CD4-positive, alpha-beta T cell (primary cell): ENCODE measurements at regions not wholly inside any gene's neighbourhood (a gene's known extent, or its start where the extent isn't known, plus 50 kb on each side); places are given as distances from the start of the nearest gene placed in this dataset.

Source experiments
- ATAC-seq: fragments of 200-7000 bp; cut with Tn5 transposase; one replicate; pipeline ENCODE4 v1.10.0; 2022; ENCODE audit warnings: mild to moderate bottlenecking; ENCODE audit not compliant: poor library complexity
- CTCF ChIA-PET: fragments of 350-600 bp; sonication (Branson Sonifier 250); formaldehyde crosslinking; loops from one replicate; lab custom pipeline; 2021; ENCODE audit warnings: antibody characterized with exemption, inconsistent platforms; lab: Charles Lee
- POLR2A ChIA-PET: fragments of 350-600 bp; sonication (Branson Sonifier 250); formaldehyde crosslinking; loops from one replicate; lab custom pipeline; 2021; ENCODE audit warnings: antibody characterized with exemption, inconsistent platforms; lab: Charles Lee
- DNase-seq, 14 experiments: peaks; one replicate each; pipeline ENCODE4 v3.0.0-alpha.2; 2013 to 2020; ENCODE audit warnings: mixed read lengths in 2 of 14
- H3K27ac ChIP-seq, 2 donors: one replicate each; pipeline versions ENCODE4 v1.5.1 to v1.7.0; 2013; ENCODE audit warnings: low read length in 2 of 2, low read depth in 1 of 2, mild to moderate bottlenecking in 1 of 2
- H3K27me3 ChIP-seq, 2 experiments: 1 replicate in 1 of 2; 2 replicates in 1 of 2; pipeline versions ENCODE4 v1.6.1 to v1.7.0; 2013; ENCODE audit warnings: low read length in 2 of 2, control low read depth in 1 of 2, mild to moderate bottlenecking in 1 of 2, moderate library complexity in 1 of 2; ENCODE audit not compliant: insufficient read depth in 2 of 2, control insufficient read depth in 1 of 2
- H3K36me3 ChIP-seq: one replicate; pipeline ENCODE4 v1.6.1; 2013; ENCODE audit warnings: low read length, control low read depth; ENCODE audit not compliant: insufficient read depth
- H3K4me1 ChIP-seq: one replicate; pipeline ENCODE4 v1.6.1; 2013; ENCODE audit warnings: low read length, control low read depth; ENCODE audit not compliant: insufficient read depth
- H3K4me3 ChIP-seq: one replicate; pipeline ENCODE4 v1.5.1; 2013; ENCODE audit warnings: mild to moderate bottlenecking, low read length, moderate library complexity
- H3K9me3 ChIP-seq, 2 experiments: 1 replicate in 1 of 2; 2 replicates in 1 of 2; pipeline versions ENCODE4 v1.6.1 to v1.7.0; 2013; ENCODE audit warnings: low read length in 2 of 2, mild to moderate bottlenecking in 2 of 2, control low read depth in 1 of 2, moderate library complexity in 1 of 2; ENCODE audit not compliant: control insufficient read depth in 1 of 2, insufficient read depth in 1 of 2
- H3K27ac Mint-ChIP-seq: one replicate; pipeline ENCODE4 v1.8.0; 2020; ENCODE audit warnings: mixed read lengths
- H3K27me3 Mint-ChIP-seq: one replicate; pipeline ENCODE4 v1.8.0; 2021; ENCODE audit warnings: mixed read lengths
- H3K36me3 Mint-ChIP-seq: one replicate; pipeline ENCODE4 v1.8.0; 2021; ENCODE audit warnings: low read depth, mixed read lengths
- H3K4me1 Mint-ChIP-seq: one replicate; pipeline ENCODE4 v1.8.0; 2021; ENCODE audit warnings: low read depth, mixed read lengths
- H3K4me3 Mint-ChIP-seq: one replicate; pipeline ENCODE4 v1.8.0; 2020; ENCODE audit warnings: mild to moderate bottlenecking, mixed read lengths
- H3K9me3 Mint-ChIP-seq: one replicate; pipeline ENCODE4 v1.8.0; 2020; ENCODE audit warnings: mixed read lengths
- CTCF ChIP-seq: fragments of 200-600 bp; IDR thresholded peaks from one replicate; pipeline ENCODE4 v1.8.0; 2022; ENCODE audit warnings: antibody characterized with exemption, mild to moderate bottlenecking
- intact Hi-C, 2 experiments: fragments of 100-400 bp; cut with DNase I in 1 of 2; cut with micrococcal nuclease in 1 of 2; formaldehyde crosslinking; loops; one replicate each; pipeline versions ENCODE4 v1.15.1 to v1.9.0; 2023 to 2025; cut with DNase I, micrococcal nuclease

- H3K9me3 ChIP-seq = no peaks in the 10 kb centered on the region
- DNase-seq (peak in 1 of 14 experiments; percentile 38), ATAC-seq (no peak)
- H3K27ac ChIP-seq = no peak overlapping the region
- TF ChIP-seq CTCF = no peak
- no peaks in the 10 kb centered on the region for H3K27me3 ChIP-seq
- Mint-ChIP-seq H3K36me3 (no peaks in the 10 kb centered on the region), H3K9me3 (no peaks in the 10 kb centered on the region), H3K27me3 (no peaks in the 10 kb centered on the region), H3K4me1 (no peaks in the 10 kb centered on the region), H3K27ac (no peak overlapping the region), H3K4me3 (peak overlapping the region; percentile 32)
- ChIA-PET POLR2A (no interaction called here), CTCF (no interaction called here)
- no peak overlapping the region for H3K4me3 ChIP-seq
- H3K4me1 ChIP-seq = no peaks in the 10 kb centered on the region
- intact Hi-C loops = no loop called here
- no peaks in the 10 kb centered on the region for H3K36me3 ChIP-seq
Measured at GRCh38 chr4:132123870-132124623, 1025.0 kb upstream of the PCDH10 start.

DNA sequence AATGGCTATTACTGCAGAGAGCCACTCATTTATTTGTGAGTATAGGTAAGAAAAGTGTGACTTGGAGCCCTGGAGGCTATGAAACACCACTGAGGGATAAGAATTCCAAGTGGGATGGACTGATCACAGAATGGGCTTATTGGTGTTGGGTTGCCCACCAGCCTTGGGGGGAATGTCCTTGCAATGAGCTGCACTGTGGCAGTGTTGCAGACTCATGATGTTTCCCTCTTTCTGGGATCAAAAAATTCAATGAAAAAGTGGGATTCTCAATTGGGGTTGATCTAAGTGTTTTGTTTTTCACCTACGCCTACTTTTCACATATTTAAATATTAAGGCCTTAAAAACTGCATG lies 1024.5 kb upstream of the PCDH10 start:
- no peak for TF ChIP-seq CTCF
- intact Hi-C loops = no loop called here
- no peaks in the 10 kb centered on the region for H3K9me3 ChIP-seq
- DNase-seq (no peak), ATAC-seq (no peak)
- Mint-ChIP-seq H3K36me3 (no peaks in the 10 kb centered on the region), H3K27me3 (no peaks in the 10 kb centered on the region), H3K27ac (no peak overlapping the region), H3K9me3 (no peaks in the 10 kb centered on the region), H3K4me1 (no peaks in the 10 kb centered on the region), H3K4me3 (no peak overlapping the region)
- H3K27ac ChIP-seq = no peak overlapping the region
- H3K27me3 ChIP-seq = no peaks in the 10 kb centered on the region
- ChIA-PET POLR2A (no interaction called here), CTCF (no interaction called here)
- no peaks in the 10 kb centered on the region for H3K4me1 ChIP-seq
- H3K4me3 ChIP-seq = no peak overlapping the region
- H3K36me3 ChIP-seq = no peaks in the 10 kb centered on the region

DNA sequence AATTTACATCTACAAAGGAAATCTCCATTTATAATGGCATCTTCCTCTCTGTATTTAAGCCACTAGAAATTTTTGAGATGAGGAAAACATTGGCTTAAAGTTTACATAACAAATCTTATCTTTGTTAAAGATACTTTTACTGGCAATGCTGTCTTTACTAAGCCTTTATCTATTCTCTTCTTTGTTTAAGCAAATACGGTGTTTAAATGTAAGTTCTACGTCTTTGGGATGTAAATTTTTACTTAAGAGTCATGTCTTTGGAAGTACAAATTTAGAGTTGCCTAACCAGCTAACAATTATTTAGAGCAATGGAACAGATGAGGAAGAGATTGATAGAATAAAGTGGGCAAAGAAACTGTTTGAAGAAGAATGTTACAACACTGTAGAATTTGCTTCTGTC lies 1024.0 kb upstream of the PCDH10 start:
- Mint-ChIP-seq H3K4me1 (no peaks in the 10 kb centered on the region), H3K36me3 (no peaks in the 10 kb centered on the region), H3K4me3 (no peak overlapping the region), H3K9me3 (no peaks in the 10 kb centered on the region), H3K27ac (no peak overlapping the region), H3K27me3 (no peaks in the 10 kb centered on the region)
- no peak for TF ChIP-seq CTCF
- H3K4me3 ChIP-seq = no peak overlapping the region
- H3K27me3 ChIP-seq = no peaks in the 10 kb centered on the region
- ATAC-seq = no peak
- H3K4me1 ChIP-seq = no peaks in the 10 kb centered on the region
- H3K36me3 ChIP-seq = no peaks in the 10 kb centered on the region
- H3K27ac ChIP-seq = no peak overlapping the region
- CTCF ChIA-PET = no interaction called here
- DNase-seq = no peak
- H3K9me3 ChIP-seq = no peaks in the 10 kb centered on the region
- POLR2A ChIA-PET = no interaction called here
- intact Hi-C loops = no loop called here
